Retina (tissue), 1 donor: ENCODE measurements at regions not wholly inside any gene's neighbourhood (a gene's known extent, or its start where the extent isn't known, plus 50 kb on each side); places are given as distances from the start of the nearest gene placed in this dataset.
"Not testable (repeated sequence)": the region's sequence is repeated elsewhere in the genome, so short reads cannot be mapped to it uniquely, and the experiment has no call there.

ENCODE experiments used
- DNase-seq: peaks from one replicate; pipeline ENCODE4 v3.0.0-alpha.2; 2016

- DNase-seq, result not testable (repeated sequence)
Measured at GRCh38 chr17:36849020-36849419, 88.3 kb upstream of the LHX1 start.

DNA sequence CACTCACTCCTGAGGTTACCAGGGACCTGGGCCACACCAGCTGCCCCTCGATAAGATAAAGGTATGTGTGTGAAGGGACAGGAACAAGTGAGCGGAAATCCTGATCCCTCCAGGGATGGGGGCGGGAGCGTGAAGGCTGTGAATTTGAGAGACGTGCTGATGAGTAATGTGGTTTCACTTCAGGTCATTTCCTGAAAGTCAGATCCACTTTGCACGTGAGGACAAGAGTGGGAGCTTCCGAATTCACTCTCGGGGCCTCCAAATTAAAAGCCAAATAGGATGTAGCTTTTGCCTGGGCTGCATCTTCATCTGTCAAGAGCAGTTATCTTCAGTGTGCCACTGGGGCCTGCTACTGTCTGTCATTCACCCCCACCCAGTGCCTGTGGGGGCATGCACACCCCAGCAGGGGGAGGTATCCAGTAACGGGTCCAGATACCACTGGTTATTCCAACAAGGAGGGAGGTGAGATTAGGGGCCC is 87.4 kb upstream of the LHX1 start:
- DNase-seq, result no peak

GRCh38 chr17:36850790-36851189 is 86.5 kb upstream of the LHX1 start:
- no peak for DNase-seq

GRCh38 chr17:36851250-36851649 is 86.0 kb upstream of the LHX1 start:
- DNase-seq, result no peak

DNA sequence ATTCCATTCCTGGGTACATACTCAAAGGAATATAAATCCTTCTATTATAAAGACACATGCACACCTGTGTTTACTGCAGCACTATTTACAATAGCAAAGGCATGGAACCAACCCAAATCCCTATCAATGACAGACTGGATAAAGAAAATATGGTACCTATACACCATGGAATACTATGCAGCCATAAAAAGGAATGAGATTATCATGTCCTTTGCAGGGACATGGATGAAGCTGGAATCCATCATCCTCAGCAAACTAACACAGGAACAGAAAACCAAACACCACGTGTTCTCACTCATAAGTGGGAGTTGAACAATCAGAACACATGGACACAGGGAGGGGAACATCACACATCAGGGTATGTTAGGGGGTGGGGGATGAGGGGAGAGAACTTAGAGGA is 84.8 kb upstream of the LHX1 start:
- DNase-seq, result not testable (repeated sequence)

- DNase-seq, result no peak
Measured at GRCh38 chr17:36854982-36855381, 82.3 kb upstream of the LHX1 start.

DNA sequence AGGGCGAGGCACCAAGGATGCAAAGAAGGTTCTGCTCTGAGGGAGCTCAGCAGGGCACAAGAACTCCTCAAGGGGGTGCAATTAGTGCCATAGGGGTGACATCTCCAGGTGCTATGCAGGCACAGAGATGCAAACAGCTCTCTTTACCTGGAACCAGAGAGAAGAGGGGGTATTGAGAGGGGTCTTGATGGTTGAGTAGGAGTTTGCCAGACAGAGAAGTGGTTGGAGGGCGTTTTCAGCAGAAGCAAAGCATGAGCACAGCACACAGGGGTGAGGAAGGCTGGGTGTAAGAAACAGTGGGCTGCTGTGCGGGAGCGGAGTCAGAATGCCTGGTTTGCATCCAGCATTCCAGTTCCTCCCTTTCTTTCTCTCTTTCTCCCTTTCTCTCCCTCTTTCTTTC is 81.8 kb upstream of the LHX1 start:
- no peak for DNase-seq

- no peak for DNase-seq
Measured at GRCh38 chr17:36856222-36856621, 81.1 kb upstream of the LHX1 start.

DNA sequence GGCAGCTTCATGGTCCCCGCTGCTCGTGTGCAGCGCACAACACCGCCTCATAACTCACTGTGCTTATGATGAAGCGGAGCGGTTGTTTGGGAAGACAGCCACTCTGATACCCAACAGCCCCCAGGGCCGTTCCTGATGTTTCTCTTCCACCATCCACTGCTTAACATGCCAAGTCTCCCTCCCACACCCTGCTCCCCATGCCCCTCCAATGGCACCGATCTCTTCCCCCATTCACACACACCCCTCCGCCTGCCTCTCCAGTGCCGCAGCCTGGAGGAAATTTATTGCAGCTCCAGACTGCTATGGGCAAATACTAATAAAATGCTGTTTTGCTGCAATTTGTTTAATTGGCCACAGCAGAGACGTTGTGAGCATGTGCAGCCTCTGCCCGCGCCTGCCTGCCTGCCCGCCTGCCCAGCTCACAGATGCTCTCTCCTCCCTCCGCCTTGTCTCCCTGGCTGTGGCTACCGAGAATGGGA is 80.3 kb upstream of the LHX1 start:
- DNase-seq, result no peak

- no peak for DNase-seq
Measured at GRCh38 chr17:36857698-36858097, 79.6 kb upstream of the LHX1 start.

- no peak for DNase-seq
Measured at GRCh38 chr17:36858119-36859002, 78.9 kb upstream of the LHX1 start.

GRCh38 chr17:36859003-36859300 is 78.3 kb upstream of the LHX1 start:
- DNase-seq, result no peak

DNA sequence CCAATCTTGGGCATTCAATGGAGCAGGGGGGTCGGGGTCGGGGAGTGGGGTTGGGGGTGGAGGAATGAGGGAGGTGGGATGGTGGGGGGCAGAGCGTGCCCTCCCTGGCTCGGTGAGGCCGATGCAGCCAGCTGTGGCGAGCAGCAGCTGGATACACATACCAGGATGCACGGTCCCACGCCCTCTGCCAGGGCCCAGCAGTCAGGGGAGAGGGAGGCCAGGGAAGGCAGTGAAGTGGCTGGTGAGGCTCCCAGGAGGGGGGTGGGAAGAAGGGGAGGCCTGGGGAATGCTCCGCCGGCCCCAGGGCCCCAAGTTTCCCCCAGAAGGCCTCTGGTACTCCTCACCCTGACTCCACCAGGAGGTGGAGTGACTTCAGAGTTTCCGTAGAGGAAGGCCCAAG is 77.6 kb upstream of the LHX1 start:
- DNase-seq, result no peak

- no peak for DNase-seq
Measured at GRCh38 chr17:36861531-36861930, 75.7 kb upstream of the LHX1 start.

GRCh38 chr17:36862116-36862920 is 75.0 kb upstream of the LHX1 start:
- no peak for DNase-seq

DNA sequence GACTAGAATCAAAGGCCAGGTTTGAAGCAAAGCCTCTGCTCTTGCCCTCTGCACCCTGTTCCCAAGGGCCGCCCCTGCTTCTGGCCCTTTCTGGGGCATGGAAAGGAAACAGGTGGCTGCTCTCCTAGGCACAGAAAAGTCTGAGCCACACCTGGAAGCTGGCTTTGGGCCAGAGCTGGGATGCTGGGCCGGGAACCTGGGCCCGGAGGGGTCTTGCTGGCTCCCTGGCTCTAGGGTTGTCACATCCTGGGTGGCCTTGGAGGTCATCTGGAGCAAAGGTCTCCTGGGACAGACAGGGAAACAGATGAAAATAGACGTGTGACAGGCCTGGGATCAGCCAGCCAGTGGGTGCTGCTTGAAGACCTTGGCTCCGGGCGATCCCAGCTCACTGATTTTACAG is 74.1 kb upstream of the LHX1 start:
- DNase-seq, result no peak

GRCh38 chr17:36863676-36864612 is 73.3 kb upstream of the LHX1 start:
- DNase-seq, result no peak

DNA sequence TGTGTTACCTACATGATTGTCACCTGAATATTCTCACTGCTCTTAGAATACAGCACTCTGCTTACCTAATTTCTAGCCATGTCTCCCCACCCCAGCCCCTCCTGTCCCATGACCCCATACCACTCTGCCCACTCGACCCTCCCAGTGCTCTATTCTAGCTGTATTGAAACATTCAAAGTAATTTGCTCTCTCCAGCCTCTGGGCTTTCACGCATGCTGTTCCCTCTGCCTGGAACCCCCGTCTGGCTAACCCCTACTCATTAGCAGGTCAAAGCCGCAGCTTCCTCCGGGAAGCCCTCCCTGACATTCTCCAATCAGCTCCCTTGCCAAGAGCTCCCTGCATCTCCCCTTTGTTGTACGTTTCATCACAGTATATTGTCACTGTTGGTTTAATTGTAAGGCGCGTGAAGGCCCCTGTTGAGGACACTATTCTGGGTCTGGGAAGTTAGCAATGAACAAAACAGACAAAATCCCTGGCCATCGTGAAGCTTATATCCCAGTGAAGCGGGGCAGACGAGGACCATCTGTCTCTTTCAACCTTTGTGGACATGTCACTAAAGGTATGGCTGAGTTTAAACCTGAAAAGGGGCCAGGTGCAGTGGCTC is 72.3 kb upstream of the LHX1 start:
- DNase-seq, result no peak

GRCh38 chr17:36867716-36868341 is 69.4 kb upstream of the LHX1 start:
- no peak for DNase-seq

DNA sequence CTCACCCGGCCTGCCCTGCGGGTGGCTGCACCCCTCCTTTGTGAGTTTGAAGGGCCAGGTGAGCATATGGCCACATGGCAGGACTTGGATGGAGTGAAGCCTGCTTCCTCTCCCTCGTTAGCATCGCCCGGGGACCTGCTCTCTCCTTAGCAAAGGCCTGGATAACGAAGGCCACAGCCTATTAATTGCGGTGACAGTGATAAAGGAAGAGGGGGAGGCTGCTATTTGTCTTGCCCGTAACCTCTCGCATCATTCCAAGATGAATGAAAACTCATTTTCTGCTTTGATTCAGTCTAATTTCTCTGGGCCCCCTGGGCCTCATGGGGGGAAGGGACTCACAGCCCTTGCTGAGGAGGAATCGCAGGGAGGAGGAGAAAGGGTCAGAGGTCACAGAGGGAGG is 68.5 kb upstream of the LHX1 start:
- DNase-seq, result no peak

DNA sequence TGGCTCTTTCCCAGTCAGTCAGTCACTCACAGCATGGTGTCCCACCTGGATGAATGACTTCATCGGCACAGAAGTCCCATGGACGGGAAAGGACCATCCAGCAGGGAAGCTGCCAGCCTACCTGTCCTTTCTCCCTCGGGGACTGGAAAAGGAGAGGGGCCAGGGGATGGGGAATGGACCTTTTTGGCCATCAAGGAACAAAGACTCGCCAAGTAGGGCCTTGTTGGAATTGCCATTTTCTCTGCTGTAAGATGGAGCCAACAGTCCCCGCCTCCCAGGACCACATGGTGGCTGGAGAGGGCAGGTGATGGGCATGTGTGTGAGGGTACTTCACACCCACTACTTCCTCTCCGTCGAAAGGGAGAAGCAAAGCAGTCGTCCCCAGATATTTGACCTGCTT is 67.8 kb upstream of the LHX1 start:
- no peak for DNase-seq
